ENCODE measurements at regions not wholly inside any gene's neighbourhood (a gene's known extent, or its start where the extent isn't known, plus 50 kb on each side); places are given as distances from the start of the nearest gene placed in this dataset.

GRCh38 chr12:19014240-19014639, 115.3 kb upstream of the PLEKHA5 start:
- Histone ChIP-seq H2BK15ac (ENCODE audit: low read depth, low read length) (no peak overlapping the region), H3K9me1 (ENCODE audit: insufficient read depth, low read length) (peaks cover 2% of the 10 kb centered on the region; the same call in 1 of the 2 replicates), H3K18ac (ENCODE audit: low read depth, low read length) (peak overlapping the region; percentile 3; the same call in 1 of the 2 replicates), H3K23ac (ENCODE audit: low read depth, low read length) (no peak overlapping the region), H3K4me2 (ENCODE audit: low read depth, low read length) (peak overlapping the region; percentile 31; the same call in 1 of the 2 replicates), H4K5ac (ENCODE audit: low read depth, low read length) (no peak overlapping the region), H3K27ac (ENCODE audit: insufficient read depth, low read length) (peak overlapping the region; percentile 12; the same call in 1 of the 2 replicates), H3K9ac (ENCODE audit: low read depth, low read length) (no peak overlapping the region), H2AFZ (replicated peaks; ENCODE audit: low read length, poor library complexity) (no peak overlapping the region), H3K36me3 (ENCODE audit: control insufficient read depth, insufficient read depth, low read length) (no peaks in the 10 kb centered on the region), H3K4ac (ENCODE audit: low read depth, low read length) (0 out of 2 replicates have a peak overlapping the region, but pooled peaks have one; percentile 45), H3K4me3 (ENCODE audit: insufficient read depth, low read depth, low read length) (no peak overlapping the region), H2AK9ac (replicated peaks; ENCODE audit: low read depth, low read length, poor library complexity) (no peak overlapping the region), H2BK5ac (ENCODE audit: low read depth, low read length, poor library complexity, severe bottlenecking) (no peak overlapping the region), H3K79me1 (ENCODE audit: low read depth in 1 of 2, low read length in 2 of 2) (no peaks in the 10 kb centered on the region), H2BK20ac (ENCODE audit: low read depth, low read length) (peak overlapping the region; percentile 66), H3K56ac (ENCODE audit: extremely low read depth, insufficient read depth, low read length) (no peak overlapping the region), H3K9me3 (ENCODE audit: control insufficient read depth, insufficient read depth, low read length) (no peaks in the 10 kb centered on the region), H2AK5ac (ENCODE audit: low read depth, low read length) (peak overlapping the region; percentile 34; the same call in 1 of the 2 replicates), H4K91ac (ENCODE audit: insufficient read depth, low read depth, low read length) (no peak overlapping the region), H4K8ac (ENCODE audit: low read depth in 2 of 2, low read length in 2 of 2) (no peak overlapping the region), H4K20me1 (ENCODE audit: insufficient read depth, low read length) (no peaks in the 10 kb centered on the region), H3K27me3 (ENCODE audit: control insufficient read depth, insufficient read depth, low read length) (no peaks in the 10 kb centered on the region), H3K14ac (replicated peaks; ENCODE audit: low read depth, low read length) (no peak overlapping the region), H2BK120ac (ENCODE audit: low read depth, low read length) (no peak overlapping the region), H3K4me1 (ENCODE audit: control insufficient read depth, insufficient read depth, low read length) (peaks cover 6% of the 10 kb centered on the region)
- dilution Hi-C loops (cut with HindIII; ENCODE audit: low sequenced_read_pairs, unreplicated experiment) (no loop called here), in situ Hi-C loops (cut with MboI; ENCODE audit: low sequenced_read_pairs) (no loop called here), intact Hi-C loops (cut with micrococcal nuclease) (no loop called here)
- CTCF ChIA-PET = interaction anchor here (0.6 kb wide), 1 partner anchor 938 kb away, joined by 3 read pairs; no protein-coding TSS in a partner anchor
- POLR2A ChIA-PET (ENCODE audit: unreplicated experiment) = interaction anchor here (0.6 kb wide), 1 partner anchor 155 kb away, joined by 3 read pairs; no protein-coding TSS in a partner anchor
- no TSS peak for BruUV-seq (replicated peaks)
- peak; percentile 67 for DNase-seq
- TF ChIP-seq NFE2L2 (IDR thresholded peaks at IDR 0.05; ENCODE audit: low read depth, low read length) (no peak), CEBPB (IDR thresholded peaks at IDR 0.05; ENCODE audit: low read depth, low read length) (no peak), RFX5 (IDR thresholded peaks at IDR 0.05; ENCODE audit: low read depth, low read length) (no peak)
- no peak for ATAC-seq (ENCODE audit: low read depth)
- WGBS, 2 experiments (ENCODE audit: extremely low coverage in 2 of 2, insufficient read length in 1 of 2) = 38% methylated on average over 1 of the region's 2 CpGs; no CpG with 5 or more reads in 1 of the 2 experiments

Data from IMR-90 (cell line).